Kidney capillary endothelial cell (primary cell): ENCODE measurements at regions not wholly inside any gene's neighbourhood (a gene's known extent, or its start where the extent isn't known, plus 50 kb on each side); places are given as distances from the start of the nearest gene placed in this dataset.
"Not testable (repeated sequence)": the region's sequence is repeated elsewhere in the genome, so short reads cannot be mapped to it uniquely, and the experiment has no call there.

ENCODE experiments used
- DNase-seq: peaks from one replicate; pipeline ENCODE4 v3.0.0-alpha.2; 2018; ENCODE audit warnings: low spot score

DNA sequence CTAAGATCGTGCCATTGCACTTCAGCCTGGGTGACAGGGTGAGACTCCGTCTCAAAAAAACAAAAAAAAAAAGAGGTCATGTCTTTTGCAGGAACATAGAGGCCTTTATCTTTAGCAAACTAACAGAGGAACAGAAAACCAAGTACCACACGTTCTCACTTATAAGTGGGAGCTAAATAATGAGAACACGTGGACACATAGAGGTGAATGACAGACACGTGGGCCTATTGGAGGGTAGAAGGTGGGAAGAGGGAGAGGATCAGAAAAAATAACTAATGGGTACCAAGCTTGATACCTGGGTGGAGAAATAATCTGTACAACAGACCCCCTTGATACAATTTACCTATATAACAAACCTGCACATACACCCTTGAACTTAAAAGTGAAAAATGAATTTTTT, 401.4 kb upstream of the NAALADL2 start:
- no peak for DNase-seq

GRCh38 chr3:174460831-174461230, 398.3 kb upstream of the NAALADL2 start:
- DNase-seq = no peak

GRCh38 chr3:174462916-174463315, 396.2 kb upstream of the NAALADL2 start:
- no peak for DNase-seq

DNA sequence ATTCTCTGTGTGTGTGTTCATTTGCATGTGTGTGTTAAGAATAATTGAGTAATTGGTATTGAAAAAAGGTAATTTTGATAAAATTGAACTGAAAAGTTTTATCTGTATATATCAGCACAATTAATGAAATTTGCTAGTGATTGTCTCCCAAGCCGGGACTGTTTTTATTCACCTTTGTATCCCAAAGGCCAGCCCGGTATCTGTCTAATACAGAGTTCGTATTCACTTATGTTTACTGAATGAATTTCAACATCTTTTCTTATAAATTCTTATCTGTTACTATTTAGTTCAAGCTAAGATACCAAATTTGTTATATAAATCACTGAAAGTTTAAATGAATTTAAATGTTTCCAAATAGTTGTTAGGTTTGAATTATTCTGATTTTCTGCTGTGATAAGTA, 394.0 kb upstream of the NAALADL2 start:
- DNase-seq = no peak

GRCh38 chr3:174466471-174467054, 392.6 kb upstream of the NAALADL2 start:
- DNase-seq = no peak

GRCh38 chr3:174477491-174477890, 381.6 kb upstream of the NAALADL2 start:
- DNase-seq = no peak

DNA sequence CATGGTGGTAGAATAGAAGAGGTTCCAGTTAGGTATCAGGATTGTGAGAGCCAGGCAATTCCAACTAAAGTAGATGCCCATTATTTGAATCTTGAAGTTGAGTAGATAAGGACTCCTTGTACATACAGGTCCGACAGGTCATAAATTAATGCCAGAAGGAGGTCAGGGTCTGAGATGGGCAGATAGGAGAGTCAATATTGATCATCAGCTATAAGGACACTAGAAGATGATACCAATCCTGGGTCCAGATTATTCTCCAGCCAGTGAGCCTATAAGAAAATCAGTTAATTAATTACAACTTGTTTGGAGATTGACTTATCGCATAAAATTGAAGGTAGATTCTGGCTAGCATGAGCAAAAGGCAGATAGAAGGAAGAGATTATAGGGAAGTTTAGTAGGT, 378.4 kb upstream of the NAALADL2 start:
- no peak for DNase-seq

DNA sequence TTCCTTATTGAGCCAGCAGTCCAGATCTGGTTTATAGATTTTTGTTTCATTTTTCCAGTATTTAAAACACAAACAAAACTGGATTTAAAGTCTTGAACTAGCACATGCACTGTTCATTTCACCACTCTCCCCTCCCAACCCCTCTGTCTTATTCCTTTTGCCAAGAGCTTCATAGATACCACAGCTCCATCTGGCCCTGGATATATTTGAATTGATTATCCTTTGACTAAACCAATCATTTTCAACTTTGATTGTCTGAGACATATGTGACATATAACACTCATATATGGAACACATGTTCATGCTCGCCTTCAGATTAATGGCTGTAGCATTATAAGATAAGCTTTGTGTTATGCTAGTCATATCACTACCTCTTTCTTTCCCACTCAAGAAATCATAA, 376.6 kb upstream of the NAALADL2 start:
- DNase-seq = no peak

DNA sequence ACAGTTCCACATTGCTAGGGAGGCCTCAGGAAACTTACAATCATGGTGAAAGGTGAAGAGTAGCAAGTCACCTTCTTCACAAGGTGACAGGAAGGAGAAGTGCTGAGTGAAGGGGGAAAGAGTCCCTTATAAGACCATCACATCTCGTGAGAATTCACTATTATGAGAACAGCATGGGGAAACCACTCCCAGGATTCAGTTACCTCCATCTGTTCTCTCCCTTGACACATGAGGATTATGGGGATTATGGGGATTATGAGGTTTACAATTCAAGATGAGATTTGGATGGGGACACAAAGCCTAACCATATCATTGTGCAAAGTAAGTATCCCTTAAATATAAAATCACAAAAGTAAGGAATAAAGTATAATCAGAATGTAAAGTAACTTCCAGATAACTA, 375.9 kb upstream of the NAALADL2 start:
- no peak for DNase-seq

- not testable (repeated sequence) for DNase-seq
Measured at GRCh38 chr3:174483856-174484255, 375.3 kb upstream of the NAALADL2 start.

DNA sequence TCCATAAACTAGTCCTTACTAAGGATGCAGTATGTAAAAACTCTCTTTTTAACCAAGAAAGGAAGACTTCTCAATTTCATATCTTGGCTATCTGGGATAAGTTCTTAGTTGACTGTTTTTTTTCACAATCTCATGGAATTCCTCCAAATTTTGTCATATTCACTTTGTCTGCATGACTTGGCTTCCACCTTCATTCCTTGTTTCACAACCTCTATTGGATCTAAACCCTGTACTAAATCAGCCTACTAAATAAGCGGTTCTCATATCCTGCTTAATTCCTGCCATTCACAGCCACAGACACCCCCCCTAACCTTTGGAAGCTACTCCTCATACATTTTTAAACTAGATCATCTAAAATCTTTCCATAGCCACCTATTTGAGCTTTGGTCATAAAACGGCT, 370.6 kb upstream of the NAALADL2 start:
- DNase-seq = no peak

DNA sequence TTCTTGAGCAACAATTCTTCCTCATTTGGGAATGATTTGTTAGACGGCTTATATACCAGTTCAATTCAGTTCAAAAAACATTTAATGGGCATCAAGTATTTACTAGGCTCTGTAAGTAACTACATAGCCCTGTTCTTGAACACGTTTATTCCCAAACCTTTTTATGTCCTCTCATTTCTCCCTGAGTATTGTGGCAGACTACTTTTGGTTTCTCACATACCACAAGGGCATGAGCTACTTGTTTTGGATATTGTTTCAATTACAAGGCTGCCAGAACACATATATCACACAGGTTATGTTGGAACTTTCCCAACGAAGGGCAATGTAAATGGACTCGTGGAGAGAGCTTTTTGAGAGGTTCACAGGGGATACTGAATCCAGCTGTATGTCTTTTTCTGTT, 363.8 kb upstream of the NAALADL2 start:
- no peak for DNase-seq

GRCh38 chr3:174495928-174496327, 363.2 kb upstream of the NAALADL2 start:
- no peak for DNase-seq

DNA sequence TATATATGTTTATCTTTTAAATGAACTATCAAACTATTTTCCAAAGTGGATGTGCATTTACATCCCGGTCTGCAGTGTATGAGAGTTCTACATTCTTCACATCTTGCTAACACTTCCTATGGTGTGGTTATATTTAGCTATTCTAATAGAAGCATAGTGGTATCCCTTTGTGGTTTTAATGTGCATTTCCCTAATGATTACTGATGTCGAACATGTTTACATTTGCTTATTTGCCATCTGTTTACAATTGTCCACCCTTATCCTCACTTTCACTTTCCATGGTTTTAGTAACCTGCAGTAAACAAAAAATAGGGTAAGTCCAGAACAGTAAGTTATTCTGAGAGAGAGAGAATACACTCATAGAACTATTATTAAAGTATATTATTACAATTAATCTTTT, 360.5 kb upstream of the NAALADL2 start:
- DNase-seq = no peak

DNA sequence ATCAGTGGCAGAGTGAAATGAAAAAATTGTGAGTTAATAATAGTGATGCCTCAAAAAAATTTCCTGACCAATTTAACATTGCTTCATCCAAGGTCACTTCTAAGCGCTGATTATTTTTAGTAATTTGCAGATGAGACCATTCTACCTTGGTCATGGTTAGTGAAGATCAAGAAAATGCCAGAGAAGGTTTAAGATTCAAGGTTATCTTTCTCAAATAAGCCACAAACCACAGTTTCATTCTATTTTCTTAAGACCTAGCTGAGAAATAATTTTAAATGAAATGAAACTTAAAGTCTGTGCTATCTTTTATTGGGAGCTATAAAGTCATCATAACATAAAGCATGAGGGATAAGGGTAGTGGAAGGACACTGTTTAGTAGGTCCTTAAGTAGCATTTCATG, 353.9 kb upstream of the NAALADL2 start:
- DNase-seq = no peak

DNA sequence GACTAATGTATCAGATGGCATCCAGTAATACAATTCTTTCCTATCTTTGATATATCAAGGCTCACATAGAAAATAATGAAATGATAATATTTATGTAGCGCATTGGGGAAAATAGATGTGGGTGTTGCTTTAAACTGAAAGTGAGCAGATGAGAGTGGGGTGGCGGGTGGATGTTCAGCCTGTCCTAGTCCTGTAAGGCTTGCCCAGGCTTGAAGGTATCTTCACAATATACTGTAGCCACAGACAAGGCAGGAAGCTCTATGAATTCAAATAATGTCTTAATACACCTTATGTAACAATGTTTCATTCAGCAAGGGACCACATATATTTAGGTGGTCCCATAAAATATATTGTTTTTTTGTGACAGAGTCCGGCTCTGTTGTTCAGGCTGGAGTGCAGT, 334.9 kb upstream of the NAALADL2 start:
- DNase-seq = no peak

GRCh38 chr3:174529298-174529697, 329.8 kb upstream of the NAALADL2 start:
- no peak for DNase-seq

- DNase-seq = no peak
Measured at GRCh38 chr3:174531262-174531982, 327.7 kb upstream of the NAALADL2 start.

GRCh38 chr3:174532216-174532615, 326.9 kb upstream of the NAALADL2 start:
- DNase-seq = no peak

DNA sequence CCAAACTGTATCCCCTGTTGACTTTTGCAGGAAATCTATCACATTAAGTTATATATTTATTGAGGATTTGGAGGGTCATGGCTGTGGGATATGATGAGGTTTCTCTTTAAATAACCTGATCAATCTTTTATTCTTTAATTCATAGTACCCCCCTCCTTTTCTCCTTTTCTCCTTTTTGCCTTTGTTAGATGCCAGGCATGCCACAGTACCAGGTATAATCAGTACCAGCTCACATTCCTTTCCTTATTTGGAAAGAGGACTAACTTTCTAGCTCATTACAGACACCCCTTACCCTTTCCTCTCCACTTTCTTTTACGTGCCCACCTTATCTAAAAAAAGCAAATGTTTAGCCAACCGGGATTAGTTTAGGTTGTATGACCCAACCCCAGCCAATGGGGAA, 326.4 kb upstream of the NAALADL2 start:
- no peak for DNase-seq

DNA sequence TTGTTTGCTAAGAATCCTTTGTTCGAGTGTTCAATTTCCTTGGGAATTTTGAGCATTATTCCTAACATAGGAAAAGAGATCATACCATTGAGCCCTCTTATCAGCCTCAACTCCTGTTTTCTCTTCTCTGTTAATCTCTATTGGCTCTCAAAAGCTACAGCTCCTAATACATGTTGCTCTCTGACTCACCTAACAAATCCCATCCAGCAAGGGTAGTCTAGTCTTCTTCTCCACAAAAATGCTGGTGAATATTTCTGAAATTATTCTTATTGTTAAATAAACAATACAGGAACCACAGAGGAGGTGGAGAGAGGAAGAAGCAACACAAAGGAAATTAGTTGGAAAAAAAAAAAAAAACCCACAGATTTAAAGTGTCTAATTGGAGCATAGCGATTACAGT, 325.8 kb upstream of the NAALADL2 start:
- no peak for DNase-seq

DNA sequence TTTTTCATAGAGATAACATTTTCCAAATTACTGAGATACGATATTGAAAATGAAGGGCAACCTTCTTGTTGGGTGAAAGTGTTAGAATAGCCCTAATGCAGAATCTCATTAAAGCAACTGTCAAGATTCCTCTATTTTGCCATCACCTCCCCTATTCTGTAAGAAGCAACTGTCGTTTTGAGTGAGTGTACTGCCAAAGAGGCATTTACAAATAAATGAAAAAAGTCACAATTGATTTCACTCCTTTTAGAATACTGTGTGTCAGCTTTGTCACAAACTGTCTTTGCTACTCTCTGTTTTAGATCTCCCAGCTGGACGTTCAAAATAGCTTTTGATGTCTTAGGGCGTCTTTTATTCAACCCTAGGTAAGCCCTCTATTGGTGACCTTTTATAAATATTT, 322.8 kb upstream of the NAALADL2 start:
- DNase-seq = no peak

GRCh38 chr3:174538151-174538550, 321.0 kb upstream of the NAALADL2 start:
- no peak for DNase-seq
